ENCODE measurements at regions not wholly inside any gene's neighbourhood (a gene's known extent, or its start where the extent isn't known, plus 50 kb on each side); places are given as distances from the start of the nearest gene placed in this dataset.
A peak's percentile ranks its signal among the peaks of the same experiment; 100 is the strongest.

GRCh38 chr12:130017591-130018449, 114.0 kb upstream of the TMEM132D start:
- DNase-seq = no peak

- DNase-seq = no peak
Observed at GRCh38 chr12:130018614-130019013, 114.8 kb upstream of the TMEM132D start.

GRCh38 chr12:130026608-130027176, 122.9 kb upstream of the TMEM132D start:
- DNase-seq = peak; percentile 21

GRCh38 chr12:130027798-130028197, 124.0 kb upstream of the TMEM132D start:
- DNase-seq = no peak

- no peak for DNase-seq
Observed at GRCh38 chr12:130029151-130029550, 125.3 kb upstream of the TMEM132D start.

GRCh38 chr12:130031041-130031440, 127.2 kb upstream of the TMEM132D start:
- no peak for DNase-seq

- DNase-seq = peak; percentile 62
Observed at GRCh38 chr12:130031571-130032189, 127.9 kb upstream of the TMEM132D start.

- DNase-seq = peak; percentile 45
Observed at GRCh38 chr12:130041983-130042812, 120.1 kb upstream of the FZD10 start.

- no peak for DNase-seq
Observed at GRCh38 chr12:130043685-130044406, 118.4 kb upstream of the FZD10 start.

- no peak for DNase-seq
Observed at GRCh38 chr12:130044991-130045621, 117.2 kb upstream of the FZD10 start.

- no peak for DNase-seq
Observed at GRCh38 chr12:130049666-130050065, 112.6 kb upstream of the FZD10 start.

GRCh38 chr12:130051900-130052299, 110.4 kb upstream of the FZD10 start:
- DNase-seq = no peak

- no peak for DNase-seq
Observed at GRCh38 chr12:130053651-130054069, 108.6 kb upstream of the FZD10 start.

- DNase-seq = no peak
Observed at GRCh38 chr12:130054803-130055202, 107.5 kb upstream of the FZD10 start.

- DNase-seq = no peak
Observed at GRCh38 chr12:130058926-130059472, 103.3 kb upstream of the FZD10 start.

- DNase-seq = no peak
Observed at GRCh38 chr12:130063866-130064265, 98.4 kb upstream of the FZD10 start.

GRCh38 chr12:130064999-130065398, 97.3 kb upstream of the FZD10 start:
- DNase-seq = no peak

GRCh38 chr12:130066742-130067141, 95.5 kb upstream of the FZD10 start:
- no peak for DNase-seq

GRCh38 chr12:130068741-130069140, 93.5 kb upstream of the FZD10 start:
- no peak for DNase-seq

GRCh38 chr12:130070126-130070611, 92.1 kb upstream of the FZD10 start:
- DNase-seq = no peak

GRCh38 chr12:130073721-130074120, 88.5 kb upstream of the FZD10 start:
- DNase-seq = no peak
